BE2C (cell line): ENCODE measurements at regions not wholly inside any gene's neighbourhood (a gene's known extent, or its start where the extent isn't known, plus 50 kb on each side); places are given as distances from the start of the nearest gene placed in this dataset.
"Not testable (repeated sequence)": the region's sequence is repeated elsewhere in the genome, so short reads cannot be mapped to it uniquely, and the experiment has no call there.

ENCODE experiments used
- DNase-seq: peaks from one replicate; pipeline ENCODE4 v3.0.0-alpha.2; 2020
- H3K27me3 ChIP-seq: fragments of 250-450 bp; sonication (Bioruptor Pico); 2 replicates; pipeline ENCODE4 v1.5.1; 2020; ENCODE audit warnings: mild to moderate bottlenecking
- H3K36me3 ChIP-seq: fragments of 250-450 bp; sonication (Bioruptor Pico); 2 replicates; pipeline ENCODE4 v1.5.1; 2020; ENCODE audit warnings: mild to moderate bottlenecking
- H3K4me1 ChIP-seq: fragments of 250-450 bp; sonication (Bioruptor Pico); 2 replicates; pipeline ENCODE4 v1.5.1; 2020
- H3K4me3 ChIP-seq: 2 replicates; pipeline ENCODE4 v1.5.1; 2011; ENCODE audit warnings: low read depth, low read length
- H3K9me3 ChIP-seq: fragments of 250-450 bp; sonication (Bioruptor Pico); 2 replicates; pipeline ENCODE4 v1.5.1; 2020
- TF ChIP-seq, protein P1 (sequence below): IDR thresholded peaks from 2 replicates; pipeline ENCODE4 v1.5.1; 2012; ENCODE audit warnings: mild to moderate bottlenecking, low read depth, low read length

DNA sequence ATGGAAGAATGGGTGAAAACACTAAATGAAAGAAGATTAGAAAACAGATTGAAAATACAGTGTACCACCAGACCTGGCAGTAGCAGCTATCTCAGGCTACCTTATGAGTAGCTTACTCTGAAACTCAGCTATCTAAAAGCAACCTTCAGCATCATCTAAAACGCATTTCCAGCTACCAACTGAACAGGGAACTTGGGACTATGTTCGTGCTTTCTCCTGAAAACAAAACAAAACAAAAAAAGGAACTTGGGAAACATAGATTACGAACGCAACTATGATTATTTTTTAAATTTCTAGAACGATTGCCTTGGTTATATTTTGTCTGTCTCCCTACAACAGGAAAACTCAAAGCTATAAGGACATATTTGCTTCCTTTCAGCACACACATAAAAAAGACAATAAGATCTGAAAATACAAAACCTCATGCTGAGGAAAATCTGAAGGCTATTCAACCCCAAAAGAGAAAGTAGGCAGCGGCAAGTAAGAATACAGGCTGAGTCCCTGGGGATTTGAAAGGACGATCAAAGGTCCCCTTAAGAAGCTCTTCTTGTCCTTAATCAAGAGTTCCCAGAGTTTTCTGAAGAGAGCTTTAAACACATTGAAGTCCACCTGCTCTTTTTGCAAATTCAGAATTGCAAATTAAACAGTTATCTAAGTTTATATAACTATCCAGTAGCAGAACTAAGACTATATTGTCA, 53.4 kb downstream of the OR2K2 start:
- H3K9me3 ChIP-seq, result no peaks in the 10 kb centered on the region
- no peak overlapping the region for H3K4me3 ChIP-seq
- TF ChIP-seq, protein P1, sequence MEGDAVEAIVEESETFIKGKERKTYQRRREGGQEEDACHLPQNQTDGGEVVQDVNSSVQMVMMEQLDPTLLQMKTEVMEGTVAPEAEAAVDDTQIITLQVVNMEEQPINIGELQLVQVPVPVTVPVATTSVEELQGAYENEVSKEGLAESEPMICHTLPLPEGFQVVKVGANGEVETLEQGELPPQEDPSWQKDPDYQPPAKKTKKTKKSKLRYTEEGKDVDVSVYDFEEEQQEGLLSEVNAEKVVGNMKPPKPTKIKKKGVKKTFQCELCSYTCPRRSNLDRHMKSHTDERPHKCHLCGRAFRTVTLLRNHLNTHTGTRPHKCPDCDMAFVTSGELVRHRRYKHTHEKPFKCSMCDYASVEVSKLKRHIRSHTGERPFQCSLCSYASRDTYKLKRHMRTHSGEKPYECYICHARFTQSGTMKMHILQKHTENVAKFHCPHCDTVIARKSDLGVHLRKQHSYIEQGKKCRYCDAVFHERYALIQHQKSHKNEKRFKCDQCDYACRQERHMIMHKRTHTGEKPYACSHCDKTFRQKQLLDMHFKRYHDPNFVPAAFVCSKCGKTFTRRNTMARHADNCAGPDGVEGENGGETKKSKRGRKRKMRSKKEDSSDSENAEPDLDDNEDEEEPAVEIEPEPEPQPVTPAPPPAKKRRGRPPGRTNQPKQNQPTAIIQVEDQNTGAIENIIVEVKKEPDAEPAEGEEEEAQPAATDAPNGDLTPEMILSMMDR, result no peak
- H3K27me3 ChIP-seq, result no peaks in the 10 kb centered on the region
- peaks cover 7% of the 10 kb centered on the region; the same call in 1 of the 2 replicates for H3K4me1 ChIP-seq
- DNase-seq, result no peak
- no peaks in the 10 kb centered on the region for H3K36me3 ChIP-seq

DNA sequence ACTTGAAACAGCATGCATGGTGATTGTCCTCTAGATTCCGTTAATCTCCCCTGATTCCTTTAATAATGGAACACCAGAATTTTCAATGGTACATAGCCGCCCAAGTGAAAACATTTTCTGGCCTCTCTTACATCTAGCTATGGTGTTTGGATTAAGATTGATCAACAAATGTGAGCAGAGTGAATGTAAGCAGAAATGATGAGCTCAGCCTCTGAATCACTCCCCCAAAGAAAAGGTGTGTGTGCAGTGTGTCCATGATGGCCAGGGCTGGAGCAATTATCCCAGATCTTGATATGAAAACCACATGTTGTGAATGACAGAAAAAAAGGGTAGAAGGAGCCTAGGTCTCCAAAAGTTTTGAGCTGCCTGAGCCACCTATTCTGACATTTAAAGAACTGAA, 55.3 kb downstream of the OR2K2 start:
- Histone ChIP-seq H3K36me3 (no peaks in the 10 kb centered on the region), H3K4me1 (peaks cover 16% of the 10 kb centered on the region), H3K4me3 (no peak overlapping the region), H3K27me3 (no peaks in the 10 kb centered on the region), H3K9me3 (no peaks in the 10 kb centered on the region)
- TF ChIP-seq, protein P1, result no peak
- DNase-seq, result no peak

DNA sequence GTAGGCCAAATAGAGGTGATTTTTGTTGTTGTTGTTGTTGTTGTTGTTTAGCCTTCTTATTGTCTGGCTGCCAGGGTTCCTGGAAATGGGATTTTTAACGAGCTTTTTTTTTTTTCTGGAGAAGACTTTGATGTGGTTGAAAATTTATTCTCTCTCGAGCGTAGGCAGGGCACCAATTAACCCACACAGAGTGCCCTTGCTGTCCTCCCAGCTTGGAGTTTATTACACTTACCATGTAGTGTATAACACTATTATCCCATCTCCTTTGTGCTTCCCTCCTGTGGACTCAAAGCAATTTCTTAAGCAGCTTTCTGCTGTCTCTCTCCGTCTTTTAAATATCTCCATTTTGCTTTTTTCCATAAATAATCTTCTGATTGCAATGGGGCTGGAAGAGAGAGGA, 57.4 kb downstream of the OR2K2 start:
- Histone ChIP-seq H3K36me3 (no peaks in the 10 kb centered on the region), H3K27me3 (no peaks in the 10 kb centered on the region), H3K4me3 (no peak overlapping the region), H3K9me3 (no peaks in the 10 kb centered on the region), H3K4me1 (peaks cover 16% of the 10 kb centered on the region)
- no peak for DNase-seq
- TF ChIP-seq, protein P1, result no peak

DNA sequence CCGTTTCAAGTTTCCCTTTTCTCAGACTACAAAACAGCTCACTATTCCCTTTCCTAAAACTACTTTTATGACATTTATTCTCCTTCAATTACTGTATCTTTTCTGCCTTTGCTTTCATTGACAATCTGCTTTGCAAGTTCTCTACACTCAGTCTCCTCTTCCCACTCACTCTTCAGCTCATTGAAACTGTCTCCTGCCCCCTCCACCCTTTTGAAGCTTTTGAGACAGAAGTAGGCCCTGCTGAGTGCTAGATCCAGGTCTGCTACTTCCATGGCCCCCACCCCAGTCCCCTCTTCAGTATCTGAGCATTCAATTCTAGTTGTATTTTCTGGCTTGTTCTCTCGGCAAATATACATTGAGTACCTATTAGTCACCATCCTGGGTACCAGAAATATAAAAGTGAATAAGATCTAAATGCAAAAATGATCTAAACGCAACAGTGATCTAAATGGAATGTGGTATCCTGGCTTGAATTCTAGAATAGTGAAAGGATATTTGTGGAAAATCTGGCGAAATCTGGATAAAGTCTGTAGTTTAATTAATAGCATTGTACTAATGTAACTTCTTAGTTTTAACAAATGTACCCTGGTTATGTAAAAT, 58.4 kb downstream of the OR2K2 start:
- TF ChIP-seq, protein P1, result no peak
- peak; percentile 26 for DNase-seq
- peaks cover 16% of the 10 kb centered on the region for H3K4me1 ChIP-seq
- H3K27me3 ChIP-seq, result no peaks in the 10 kb centered on the region
- H3K36me3 ChIP-seq, result no peaks in the 10 kb centered on the region
- H3K9me3 ChIP-seq, result no peaks in the 10 kb centered on the region
- H3K4me3 ChIP-seq, result no peak overlapping the region; the same call in 1 of the 2 replicates

DNA sequence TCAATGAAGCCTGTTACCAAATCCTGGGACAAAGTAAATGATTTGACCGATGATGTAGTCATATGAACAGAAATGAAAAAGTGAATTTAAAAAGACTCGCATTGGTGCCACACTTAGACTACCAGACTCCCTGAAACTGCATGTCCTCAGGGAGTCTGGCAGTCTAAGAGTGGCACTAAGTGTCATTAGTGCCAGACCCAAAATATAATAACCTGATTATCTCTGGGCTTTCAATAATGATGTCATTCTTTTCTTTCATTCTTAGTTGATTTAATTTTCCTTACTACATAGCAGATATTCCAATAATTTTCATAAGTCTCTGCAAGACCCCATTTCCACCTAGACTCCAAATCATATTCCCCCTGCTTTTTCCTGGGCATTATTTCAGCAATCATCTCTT, 59.0 kb downstream of the OR2K2 start:
- Histone ChIP-seq H3K27me3 (no peaks in the 10 kb centered on the region), H3K4me1 (peaks cover 16% of the 10 kb centered on the region), H3K4me3 (no peak overlapping the region; the same call in 1 of the 2 replicates), H3K36me3 (no peaks in the 10 kb centered on the region), H3K9me3 (no peaks in the 10 kb centered on the region)
- DNase-seq, result peak; percentile 67
- TF ChIP-seq, protein P1, result no peak

DNA sequence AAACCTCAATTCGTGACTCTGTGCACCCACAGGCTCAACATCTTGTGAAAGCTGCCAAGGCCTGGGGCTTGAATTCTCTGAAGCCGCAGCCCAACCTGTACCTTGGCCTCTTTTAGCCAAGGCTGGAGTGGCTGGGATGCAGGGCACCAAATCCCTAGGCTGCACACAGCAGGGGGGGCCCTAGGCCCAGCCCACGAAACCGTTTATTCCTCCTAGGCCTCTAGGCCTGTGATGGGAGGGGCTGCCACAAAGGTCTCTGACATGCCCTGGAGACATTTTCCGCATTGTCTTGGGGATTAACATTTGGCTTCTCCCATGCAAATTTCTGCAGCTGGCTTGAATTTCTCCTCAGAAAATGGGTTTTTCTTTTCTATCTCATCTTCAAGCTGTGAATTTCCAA, 64.0 kb downstream of the OR2K2 start:
- not testable (repeated sequence) for DNase-seq, H3K9me3 ChIP-seq, H3K36me3 ChIP-seq, H3K4me1 ChIP-seq, H3K4me3 ChIP-seq, H3K27me3 ChIP-seq
